Ovary (tissue), 7 donors: ENCODE measurements at regions not wholly inside any gene's neighbourhood (a gene's known extent, or its start where the extent isn't known, plus 50 kb on each side); places are given as distances from the start of the nearest gene placed in this dataset.

ENCODE experiments used
- DNase-seq, 5 donors: peaks; one replicate each; pipeline ENCODE4 v3.0.0-alpha.2; 2019 to 2020
- H3K27ac ChIP-seq, 2 donors: fragments of 200-600 bp; one replicate each; pipeline versions ENCODE4 v1.5.1 to v1.8.0; 2019 to 2022
- H3K27me3 ChIP-seq: fragments of 200-600 bp; one replicate; pipeline ENCODE4 v1.8.0; 2022
- H3K36me3 ChIP-seq: fragments of 200-600 bp; sonication (generic); one replicate; pipeline ENCODE4 v1.5.1; 2019
- H3K4me1 ChIP-seq: one replicate; pipeline ENCODE4 v1.8.1; 2013; ENCODE audit warnings: mild to moderate bottlenecking, moderate library complexity; ENCODE audit not compliant: insufficient read depth
- H3K4me3 ChIP-seq: fragments of 200-600 bp; sonication (generic); one replicate; pipeline ENCODE4 v1.5.1; 2017
- H3K9me3 ChIP-seq, 2 donors: fragments of 200-600 bp in 1 of 2; sonication (generic) in 1 of 2; one replicate each; pipeline versions ENCODE4 v1.5.1 to v1.8.1; 2013 to 2019; ENCODE audit warnings: mild to moderate bottlenecking in 1 of 2, moderate library complexity in 1 of 2
- EP300 ChIP-seq: sonication (generic); formaldehyde crosslinking; IDR thresholded peaks from one replicate; pipeline ENCODE4 v1.6.1; 2017; ENCODE audit warnings: antibody characterized with exemption
- POLR2A ChIP-seq: fragments of 450-650 bp; IDR thresholded peaks from one replicate; pipeline ENCODE4 v1.6.1; 2017; ENCODE audit warnings: antibody characterized with exemption, mild to moderate bottlenecking, moderate library complexity
- WGBS, 3 donors: extraction: QIAGEN DNeasy Blood & Tissue Kit in 1 of 3; methylation state at CpG; one replicate each; pipeline versions ENCODE4 v1.1.5 to v1.1.7; 2013 to 2017; 5-methylcytosine and 5-hydroxymethylcytosine counted together
- intact Hi-C, 4 donors: fragments of 100-400 bp; cut with DNase I; formaldehyde crosslinking; loops; one replicate each; pipeline versions ENCODE4 v1.11.0 to v1.15.1; 2022 to 2023
- TF ChIP-seq, protein P1 (sequence below), 3 donors: fragments of 450-650 bp in 2 of 3; fragments of 200-600 bp in 1 of 3; IDR thresholded peaks; one replicate each; pipeline versions ENCODE4 v1.5.1 to v1.8.0; 2016 to 2022; ENCODE audit warnings: antibody characterized with exemption in 3 of 3, mild to moderate bottlenecking in 1 of 3
- donor health status: DM: no; HTN: no; CAD: no; lungs with moderate emphysema.
- donor health status: DM: no; HTN: no; CAD: no.
- donor health status: Bipolar disorder and iron deficiency.
- donor health status: DM: no; HTN: no; CAD: no.
- donor health status: DM: yes; HTN: yes; CAD: no.

DNA sequence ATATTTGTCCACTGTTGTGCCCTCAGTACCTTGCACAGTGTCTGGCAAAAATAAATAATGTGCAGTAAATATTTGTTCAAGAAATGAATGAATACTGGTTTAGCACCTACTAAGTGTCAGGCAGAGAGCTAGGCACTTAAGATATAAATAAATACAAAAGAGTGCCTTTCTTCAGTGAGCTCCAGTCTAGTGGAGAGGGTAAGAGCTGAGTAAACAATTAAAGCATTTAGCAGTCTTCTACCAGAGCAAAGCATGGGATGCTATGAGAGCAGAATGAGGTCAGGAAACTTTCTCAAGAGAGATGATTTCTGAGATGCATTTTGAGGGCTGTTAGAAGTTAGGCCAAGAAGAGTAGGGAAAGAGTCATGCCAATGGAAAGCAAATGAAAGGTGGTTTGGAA is 314.7 kb downstream of the DSC3 start:
- no peak overlapping the region for H3K4me3 ChIP-seq
- TF ChIP-seq EP300, result no peak
- TF ChIP-seq, protein P1, sequence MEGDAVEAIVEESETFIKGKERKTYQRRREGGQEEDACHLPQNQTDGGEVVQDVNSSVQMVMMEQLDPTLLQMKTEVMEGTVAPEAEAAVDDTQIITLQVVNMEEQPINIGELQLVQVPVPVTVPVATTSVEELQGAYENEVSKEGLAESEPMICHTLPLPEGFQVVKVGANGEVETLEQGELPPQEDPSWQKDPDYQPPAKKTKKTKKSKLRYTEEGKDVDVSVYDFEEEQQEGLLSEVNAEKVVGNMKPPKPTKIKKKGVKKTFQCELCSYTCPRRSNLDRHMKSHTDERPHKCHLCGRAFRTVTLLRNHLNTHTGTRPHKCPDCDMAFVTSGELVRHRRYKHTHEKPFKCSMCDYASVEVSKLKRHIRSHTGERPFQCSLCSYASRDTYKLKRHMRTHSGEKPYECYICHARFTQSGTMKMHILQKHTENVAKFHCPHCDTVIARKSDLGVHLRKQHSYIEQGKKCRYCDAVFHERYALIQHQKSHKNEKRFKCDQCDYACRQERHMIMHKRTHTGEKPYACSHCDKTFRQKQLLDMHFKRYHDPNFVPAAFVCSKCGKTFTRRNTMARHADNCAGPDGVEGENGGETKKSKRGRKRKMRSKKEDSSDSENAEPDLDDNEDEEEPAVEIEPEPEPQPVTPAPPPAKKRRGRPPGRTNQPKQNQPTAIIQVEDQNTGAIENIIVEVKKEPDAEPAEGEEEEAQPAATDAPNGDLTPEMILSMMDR (IDR thresholded peaks at IDR 0.05), result no peak
- no peak for TF ChIP-seq POLR2A
- intact Hi-C loops, result no loop called here

DNA sequence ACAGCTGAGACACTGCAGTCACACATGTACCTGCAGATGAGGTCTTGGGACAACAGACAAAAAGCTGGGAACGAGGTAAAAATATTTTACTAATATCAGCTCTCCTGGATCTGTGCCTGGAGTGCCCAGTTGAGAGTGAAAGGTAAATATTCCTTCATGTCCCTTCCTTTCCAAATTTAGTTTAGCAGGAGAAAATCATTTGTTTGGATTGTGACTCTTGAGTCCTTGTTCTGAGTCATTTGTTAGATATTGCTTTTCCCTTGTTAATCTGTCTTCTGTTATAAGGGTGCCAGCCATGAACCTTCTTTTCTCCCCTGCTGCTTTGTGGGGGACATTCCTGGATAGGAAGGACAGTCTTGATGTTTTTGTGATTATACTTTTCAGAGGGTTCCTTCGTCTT is 329.2 kb downstream of the DSC3 start:
- no peak for DNase-seq
- Histone ChIP-seq H3K9me3 (no peaks in the 10 kb centered on the region), H3K4me3 (no peak overlapping the region), H3K36me3 (no peaks in the 10 kb centered on the region), H3K27ac (no peak overlapping the region), H3K27me3 (no peaks in the 10 kb centered on the region), H3K4me1 (no peaks in the 10 kb centered on the region)
- intact Hi-C loops, result no loop called here
- WGBS, 3 donors, result 60 to 71% (median 71%) methylated on average over 2 of the region's 2 CpGs
- TF ChIP-seq EP300 (no peak), POLR2A (no peak)
- TF ChIP-seq, protein P1 (IDR thresholded peaks at IDR 0.05), result no peak

More for the DNA sequence above, 314.7 kb downstream of the DSC3 start:
- H3K27ac ChIP-seq, result no peak overlapping the region
- H3K9me3 ChIP-seq, result no peaks in the 10 kb centered on the region
- no peaks in the 10 kb centered on the region for H3K36me3 ChIP-seq
- no peaks in the 10 kb centered on the region for H3K4me1 ChIP-seq
- DNase-seq, result no peak
- no peaks in the 10 kb centered on the region for H3K27me3 ChIP-seq

DNA sequence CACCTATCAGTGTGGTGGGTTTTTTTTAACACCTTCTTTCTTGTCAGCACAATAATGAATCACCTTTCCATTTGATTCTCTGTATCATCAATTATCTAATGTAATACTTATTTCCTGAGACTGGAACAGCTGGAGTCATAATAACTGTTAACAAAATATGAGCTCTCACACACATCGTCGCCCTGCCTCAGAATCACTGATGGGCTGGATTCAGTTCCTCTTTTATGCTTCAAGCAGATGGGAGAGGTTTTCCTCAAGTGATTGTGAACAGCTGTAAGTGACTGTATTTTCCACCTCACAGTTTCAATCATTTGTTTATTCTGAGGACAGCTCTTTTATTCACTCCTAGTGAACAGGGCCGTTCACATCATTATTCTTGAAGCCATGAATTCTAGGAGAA is 330.2 kb downstream of the DSC3 start:
- H3K27ac ChIP-seq, result no peak overlapping the region
- no peak overlapping the region for H3K4me3 ChIP-seq
- H3K36me3 ChIP-seq, result no peaks in the 10 kb centered on the region
- H3K9me3 ChIP-seq, result no peaks in the 10 kb centered on the region
- 54 to 74% (median 63%) methylated on average over 3 of the region's 3 CpGs for WGBS, 3 donors
- TF ChIP-seq POLR2A, result no peak
- TF ChIP-seq, protein P1 (IDR thresholded peaks at IDR 0.05), result no peak
- TF ChIP-seq EP300, result no peak
- H3K4me1 ChIP-seq, result no peaks in the 10 kb centered on the region
- intact Hi-C loops, result no loop called here
- no peaks in the 10 kb centered on the region for H3K27me3 ChIP-seq
- DNase-seq, result no peak

DNA sequence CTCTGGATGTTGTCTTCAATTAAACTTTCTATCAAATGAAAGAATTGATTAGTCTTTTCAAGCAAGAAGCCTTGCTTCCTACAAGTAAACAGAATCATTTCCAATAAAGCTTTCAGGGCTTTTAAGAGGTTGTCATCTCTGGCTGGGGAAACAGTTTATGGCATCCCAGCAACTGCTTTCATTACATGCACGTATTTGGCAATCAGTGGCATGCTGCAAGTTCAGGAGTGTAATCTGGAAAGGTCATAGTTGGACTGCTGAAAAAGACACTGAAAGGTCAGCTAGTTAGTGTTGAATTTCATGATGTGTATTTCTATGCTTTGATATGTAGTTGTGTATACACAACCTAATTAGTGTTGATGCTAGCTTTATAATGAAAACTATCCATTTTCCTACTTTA is 332.9 kb downstream of the DSC3 start:
- intact Hi-C loops, result no loop called here
- Histone ChIP-seq H3K9me3 (no peaks in the 10 kb centered on the region), H3K36me3 (no peaks in the 10 kb centered on the region), H3K27me3 (no peaks in the 10 kb centered on the region), H3K4me3 (no peak overlapping the region), H3K27ac (no peak overlapping the region), H3K4me1 (no peaks in the 10 kb centered on the region)
- no peak for TF ChIP-seq EP300
- TF ChIP-seq, protein P1 (IDR thresholded peaks at IDR 0.05), result no peak
- no peak for TF ChIP-seq POLR2A
- WGBS, 3 donors, result 20 to 34% (median 31%) methylated on average over 1 of the region's 1 CpG
- DNase-seq, result no peak

DNA sequence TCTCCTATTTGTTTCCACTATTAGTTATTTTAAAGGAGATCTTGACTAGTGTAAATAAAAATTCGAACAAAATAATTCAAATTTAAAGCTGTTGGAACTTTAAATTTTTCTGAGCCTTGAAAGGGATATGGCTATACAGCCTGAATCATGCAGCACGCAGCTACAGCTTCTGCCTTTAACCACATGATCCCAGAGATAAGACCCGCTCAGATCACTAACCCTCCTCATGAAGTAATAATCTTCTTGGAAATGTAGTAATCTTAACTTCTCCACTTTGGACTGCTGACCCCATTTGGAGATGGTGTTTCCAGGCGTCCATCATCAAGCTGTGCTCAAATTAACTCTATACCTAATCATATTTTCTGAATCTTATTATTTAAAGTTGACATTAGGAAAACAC is 336.6 kb downstream of the DSC3 start:
- Histone ChIP-seq H3K4me1 (no peaks in the 10 kb centered on the region), H3K9me3 (no peaks in the 10 kb centered on the region), H3K27me3 (no peaks in the 10 kb centered on the region), H3K27ac (no peak overlapping the region), H3K36me3 (no peaks in the 10 kb centered on the region), H3K4me3 (no peak overlapping the region)
- intact Hi-C loops, result no loop called here
- DNase-seq, result no peak
- WGBS, 3 donors, result 54 to 57% (median 55%) methylated on average over 4 of the region's 4 CpGs
- no peak for TF ChIP-seq POLR2A
- no peak for TF ChIP-seq EP300
- TF ChIP-seq, protein P1 (IDR thresholded peaks at IDR 0.05), result no peak
